H1 (cell line): ENCODE measurements at regions not wholly inside any gene's neighbourhood (a gene's known extent, or its start where the extent isn't known, plus 50 kb on each side); places are given as distances from the start of the nearest gene placed in this dataset.

Experiments used
- ASH2L ChIP-seq: fragments of 200-600, 300-600 bp; sonication (generic); IDR thresholded peaks from one replicate; pipeline ENCODE4 v1.7.1; 2017; ENCODE audit warnings: low read length
- CEBPB ChIP-seq: IDR thresholded peaks from 2 replicates; pipeline ENCODE4 v1.6.1; 2012; ENCODE audit warnings: low read depth, low read length
- POU5F1 ChIP-seq: IDR thresholded peaks from 2 replicates; pipeline ENCODE4 v1.6.1; 2011; ENCODE audit warnings: low read depth, mild to moderate bottlenecking, low read length, moderate library complexity
- RFX5 ChIP-seq: IDR thresholded peaks from 2 replicates; pipeline ENCODE4 v1.6.1; 2011; ENCODE audit warnings: low read depth, low read length, improper control_type of control experiment, borderline replicate concordance
- RNF2 ChIP-seq: fragments of 200-900, 300-1000 bp; sonication (generic); IDR thresholded peaks from 2 replicates; pipeline ENCODE4 v1.7.1; 2016; ENCODE audit warnings: borderline replicate concordance, low read depth, mild to moderate bottlenecking, antibody characterized with exemption, low read length; ENCODE audit not compliant: poor library complexity, severe bottlenecking; ENCODE audit errors: missing control alignments
- TF ChIP-seq, protein P1 (sequence below): IDR thresholded peaks from 2 replicates; pipeline ENCODE4 v1.6.1; 2012; ENCODE audit warnings: low read length, inconsistent platforms
- TF ChIP-seq, protein P2 (sequence below): IDR thresholded peaks from 2 replicates; pipeline ENCODE4 v1.6.1; 2012; ENCODE audit warnings: inconsistent platforms

DNA sequence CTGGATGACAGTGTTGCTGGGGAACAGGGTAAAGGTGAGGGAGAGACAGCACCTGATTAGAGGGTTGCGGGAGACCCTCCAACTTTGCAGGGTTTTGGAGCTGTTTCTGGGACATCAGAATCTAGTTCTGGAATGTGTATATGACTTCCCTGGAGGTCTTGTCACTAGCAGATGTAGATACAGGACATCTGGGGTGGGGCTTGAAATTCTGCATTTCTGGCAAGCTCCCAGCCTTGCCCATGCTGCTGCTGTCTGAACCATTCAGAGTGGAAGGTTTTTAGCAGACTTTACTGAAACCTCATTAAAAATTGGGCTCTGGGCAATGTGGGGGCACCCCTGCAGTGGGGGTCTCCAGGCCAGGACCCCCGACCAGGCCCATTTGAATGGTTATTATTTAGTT, 220.3 kb upstream of the SKOR2 start (continued):
- TF ChIP-seq, protein P1, sequence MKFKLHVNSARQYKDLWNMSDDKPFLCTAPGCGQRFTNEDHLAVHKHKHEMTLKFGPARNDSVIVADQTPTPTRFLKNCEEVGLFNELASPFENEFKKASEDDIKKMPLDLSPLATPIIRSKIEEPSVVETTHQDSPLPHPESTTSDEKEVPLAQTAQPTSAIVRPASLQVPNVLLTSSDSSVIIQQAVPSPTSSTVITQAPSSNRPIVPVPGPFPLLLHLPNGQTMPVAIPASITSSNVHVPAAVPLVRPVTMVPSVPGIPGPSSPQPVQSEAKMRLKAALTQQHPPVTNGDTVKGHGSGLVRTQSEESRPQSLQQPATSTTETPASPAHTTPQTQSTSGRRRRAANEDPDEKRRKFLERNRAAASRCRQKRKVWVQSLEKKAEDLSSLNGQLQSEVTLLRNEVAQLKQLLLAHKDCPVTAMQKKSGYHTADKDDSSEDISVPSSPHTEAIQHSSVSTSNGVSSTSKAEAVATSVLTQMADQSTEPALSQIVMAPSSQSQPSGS, result no peak
- no peak for TF ChIP-seq CEBPB
- no peak for TF ChIP-seq POU5F1
- no peak for TF ChIP-seq RFX5
- no peak for TF ChIP-seq RNF2
- TF ChIP-seq, protein P2, sequence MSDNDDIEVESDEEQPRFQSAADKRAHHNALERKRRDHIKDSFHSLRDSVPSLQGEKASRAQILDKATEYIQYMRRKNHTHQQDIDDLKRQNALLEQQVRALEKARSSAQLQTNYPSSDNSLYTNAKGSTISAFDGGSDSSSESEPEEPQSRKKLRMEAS, result no peak
- no peak for TF ChIP-seq ASH2L
- TF ChIP-seq, all 59 proteins: peak for 0
